ENCODE measurements at regions not wholly inside any gene's neighbourhood (a gene's known extent, or its start where the extent isn't known, plus 50 kb on each side); places are given as distances from the start of the nearest gene placed in this dataset.
"Not testable (repeated sequence)": the region's sequence is repeated elsewhere in the genome, so short reads cannot be mapped to it uniquely, and the experiment has no call there.

- DNase-seq (ENCODE audit: low spot score), result no peak
Observed at GRCh38 chr2:193847991-193848390, 1653.3 kb upstream of the TMEFF2 start.

GRCh38 chr2:193847130-193847529, 1652.4 kb upstream of the TMEFF2 start:
- DNase-seq (ENCODE audit: low spot score), result no peak

- DNase-seq (ENCODE audit: low spot score), result no peak
Observed at GRCh38 chr2:193845604-193846003, 1650.9 kb upstream of the TMEFF2 start.

GRCh38 chr2:193843675-193844074, 1648.9 kb upstream of the TMEFF2 start:
- no peak for DNase-seq (ENCODE audit: low spot score)

- no peak for DNase-seq (ENCODE audit: low spot score)
Observed at GRCh38 chr2:193841384-193842150, 1646.8 kb upstream of the TMEFF2 start.

- no peak for DNase-seq (ENCODE audit: low spot score)
Observed at GRCh38 chr2:193837111-193837738, 1642.5 kb upstream of the TMEFF2 start.

- DNase-seq (ENCODE audit: low spot score), result not testable (repeated sequence)
Observed at GRCh38 chr2:193836424-193837006, 1641.8 kb upstream of the TMEFF2 start.

- DNase-seq (ENCODE audit: low spot score), result not testable (repeated sequence)
Observed at GRCh38 chr2:193833895-193834294, 1639.2 kb upstream of the TMEFF2 start.

- DNase-seq (ENCODE audit: low spot score), result no peak
Observed at GRCh38 chr2:193824474-193824873, 1629.7 kb upstream of the TMEFF2 start.

- no peak for DNase-seq (ENCODE audit: low spot score)
Observed at GRCh38 chr2:193818801-193819499, 1624.2 kb upstream of the TMEFF2 start.

- no peak for DNase-seq (ENCODE audit: low spot score)
Observed at GRCh38 chr2:193816008-193816407, 1621.3 kb upstream of the TMEFF2 start.

- no peak for DNase-seq (ENCODE audit: low spot score)
Observed at GRCh38 chr2:193810533-193810932, 1615.8 kb upstream of the TMEFF2 start.

GRCh38 chr2:193808877-193809276, 1614.1 kb upstream of the TMEFF2 start:
- DNase-seq (ENCODE audit: low spot score), result no peak

- no peak for DNase-seq (ENCODE audit: low spot score)
Observed at GRCh38 chr2:193806088-193806774, 1611.5 kb upstream of the TMEFF2 start.

- DNase-seq (ENCODE audit: low spot score), result no peak
Observed at GRCh38 chr2:193796847-193797246, 1602.1 kb upstream of the TMEFF2 start.

- DNase-seq (ENCODE audit: low spot score), result no peak
Observed at GRCh38 chr2:193793914-193794313, 1599.2 kb upstream of the TMEFF2 start.

GRCh38 chr2:193783681-193784080, 1588.9 kb upstream of the TMEFF2 start:
- DNase-seq (ENCODE audit: low spot score), result no peak

- DNase-seq (ENCODE audit: low spot score), result no peak
Observed at GRCh38 chr2:193778293-193778692, 1583.6 kb upstream of the TMEFF2 start.

GRCh38 chr2:193776988-193777387, 1582.3 kb upstream of the TMEFF2 start:
- no peak for DNase-seq (ENCODE audit: low spot score)

GRCh38 chr2:193774166-193774565, 1579.4 kb upstream of the TMEFF2 start:
- no peak for DNase-seq (ENCODE audit: low spot score)

GRCh38 chr2:193751299-193751698, 1556.6 kb upstream of the TMEFF2 start:
- DNase-seq (ENCODE audit: low spot score), result no peak

GRCh38 chr2:193749485-193749884, 1554.8 kb upstream of the TMEFF2 start:
- no peak for DNase-seq (ENCODE audit: low spot score)

All from hematopoietic multipotent progenitor cell treated with erythropoietin and hydrocortisone succinate and interleukin-3 and kit ligand, for 15 days (in vitro differentiated cells).